ENCODE measurements at regions not wholly inside any gene's neighbourhood (a gene's known extent, or its start where the extent isn't known, plus 50 kb on each side); places are given as distances from the start of the nearest gene placed in this dataset.

- no peaks in the 10 kb centered on the region for H3K4me1 ChIP-seq (ENCODE audit: insufficient read depth, low read length, poor library complexity, severe bottlenecking)
- ChIA-PET POLR2A (interaction anchor here (0.6 kb wide), 1 partner anchor 906 kb away, joined by 3 read pairs; no protein-coding TSS in a partner anchor), CTCF (ENCODE audit: unreplicated experiment) (no interaction called here)
- H3K27ac ChIP-seq (ENCODE audit: low read depth, low read length, poor library complexity, severe bottlenecking) = no peak overlapping the region
- no peak overlapping the region for H3K4me3 ChIP-seq (ENCODE audit: low read depth, low read length, poor library complexity, severe bottlenecking)
- intact Hi-C loops (cut with micrococcal nuclease; ENCODE audit: unreplicated experiment) = no loop called here
- no peak overlapping the region for H2AFZ ChIP-seq (ENCODE audit: low read length)
- no TSS peak for BruUV-seq (replicated peaks)
- no peaks in the 10 kb centered on the region for H3K9me3 ChIP-seq (ENCODE audit: low read length)
- no peaks in the 10 kb centered on the region for H3K9me2 ChIP-seq (ENCODE audit: insufficient read depth, low read length)
- no peaks in the 10 kb centered on the region for H4K20me1 ChIP-seq (ENCODE audit: insufficient read depth, low read length)
- no peak overlapping the region for H3K4me2 ChIP-seq (ENCODE audit: low read length)
- no peak for DNase-seq (ENCODE audit: low spot score)
- TF ChIP-seq EZH2phosphoT487 (IDR thresholded peaks at IDR 0.05; ENCODE audit: borderline replicate concordance, low read depth, low read length) = no peak
- TF ChIP-seq, protein P1, sequence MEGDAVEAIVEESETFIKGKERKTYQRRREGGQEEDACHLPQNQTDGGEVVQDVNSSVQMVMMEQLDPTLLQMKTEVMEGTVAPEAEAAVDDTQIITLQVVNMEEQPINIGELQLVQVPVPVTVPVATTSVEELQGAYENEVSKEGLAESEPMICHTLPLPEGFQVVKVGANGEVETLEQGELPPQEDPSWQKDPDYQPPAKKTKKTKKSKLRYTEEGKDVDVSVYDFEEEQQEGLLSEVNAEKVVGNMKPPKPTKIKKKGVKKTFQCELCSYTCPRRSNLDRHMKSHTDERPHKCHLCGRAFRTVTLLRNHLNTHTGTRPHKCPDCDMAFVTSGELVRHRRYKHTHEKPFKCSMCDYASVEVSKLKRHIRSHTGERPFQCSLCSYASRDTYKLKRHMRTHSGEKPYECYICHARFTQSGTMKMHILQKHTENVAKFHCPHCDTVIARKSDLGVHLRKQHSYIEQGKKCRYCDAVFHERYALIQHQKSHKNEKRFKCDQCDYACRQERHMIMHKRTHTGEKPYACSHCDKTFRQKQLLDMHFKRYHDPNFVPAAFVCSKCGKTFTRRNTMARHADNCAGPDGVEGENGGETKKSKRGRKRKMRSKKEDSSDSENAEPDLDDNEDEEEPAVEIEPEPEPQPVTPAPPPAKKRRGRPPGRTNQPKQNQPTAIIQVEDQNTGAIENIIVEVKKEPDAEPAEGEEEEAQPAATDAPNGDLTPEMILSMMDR (conservative IDR thresholded peaks at IDR 0.05; ENCODE audit: low read length) = no peak
- no peaks in the 10 kb centered on the region for H3K36me3 ChIP-seq (ENCODE audit: insufficient read depth, low read length)
- H3K79me2 ChIP-seq (ENCODE audit: insufficient read depth, low read depth, low read length) = no peaks in the 10 kb centered on the region
Observed at GRCh38 chr3:62926494-62926893, 51.3 kb upstream of the CADPS start.

DNA sequence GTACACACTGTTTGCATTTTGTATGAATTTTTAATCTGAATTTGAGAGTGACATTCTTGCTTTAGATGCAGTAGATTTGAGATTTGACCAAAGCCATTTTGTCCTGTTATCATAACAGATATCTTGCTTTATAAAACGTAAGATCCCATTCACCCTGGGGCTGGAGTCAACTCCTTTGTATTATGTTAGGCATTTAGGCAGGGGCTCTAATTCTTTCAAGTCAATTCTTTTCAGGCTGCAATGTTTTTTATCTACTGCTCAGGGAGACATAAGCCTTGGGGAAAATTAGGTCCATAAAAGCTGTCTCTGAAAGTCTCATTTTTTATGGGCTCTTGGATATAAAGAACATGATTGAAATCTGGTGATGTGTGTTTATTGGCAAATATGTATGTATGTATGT is 53.0 kb upstream of the CADPS start:
- no TSS peak for BruUV-seq (replicated peaks)
- H3K36me3 ChIP-seq (ENCODE audit: insufficient read depth, low read length) = no peaks in the 10 kb centered on the region
- no peaks in the 10 kb centered on the region for H3K4me1 ChIP-seq (ENCODE audit: insufficient read depth, low read length, poor library complexity, severe bottlenecking)
- no peaks in the 10 kb centered on the region for H3K9me2 ChIP-seq (ENCODE audit: insufficient read depth, low read length)
- no peak for DNase-seq (ENCODE audit: low spot score)
- H3K4me3 ChIP-seq (ENCODE audit: low read depth, low read length, poor library complexity, severe bottlenecking) = no peak overlapping the region
- TF ChIP-seq, protein P1 (conservative IDR thresholded peaks at IDR 0.05; ENCODE audit: low read length) = no peak
- TF ChIP-seq EZH2phosphoT487 (IDR thresholded peaks at IDR 0.05; ENCODE audit: borderline replicate concordance, low read depth, low read length) = no peak
- POLR2A ChIA-PET = interaction anchor here (0.5 kb wide), 1 partner anchor 62 kb away, joined by 3 read pairs; no protein-coding TSS in a partner anchor
- no peak overlapping the region for H2AFZ ChIP-seq (ENCODE audit: low read length)
- H3K9me3 ChIP-seq (ENCODE audit: low read length) = no peaks in the 10 kb centered on the region
- CTCF ChIA-PET (ENCODE audit: unreplicated experiment) = no interaction called here
- H3K4me2 ChIP-seq (ENCODE audit: low read length) = no peak overlapping the region
- H4K20me1 ChIP-seq (ENCODE audit: insufficient read depth, low read length) = no peaks in the 10 kb centered on the region
- intact Hi-C loops (cut with micrococcal nuclease; ENCODE audit: unreplicated experiment) = no loop called here
- no peak overlapping the region for H3K27ac ChIP-seq (ENCODE audit: low read depth, low read length, poor library complexity, severe bottlenecking)
- H3K79me2 ChIP-seq (ENCODE audit: insufficient read depth, low read depth, low read length) = no peaks in the 10 kb centered on the region

DNA sequence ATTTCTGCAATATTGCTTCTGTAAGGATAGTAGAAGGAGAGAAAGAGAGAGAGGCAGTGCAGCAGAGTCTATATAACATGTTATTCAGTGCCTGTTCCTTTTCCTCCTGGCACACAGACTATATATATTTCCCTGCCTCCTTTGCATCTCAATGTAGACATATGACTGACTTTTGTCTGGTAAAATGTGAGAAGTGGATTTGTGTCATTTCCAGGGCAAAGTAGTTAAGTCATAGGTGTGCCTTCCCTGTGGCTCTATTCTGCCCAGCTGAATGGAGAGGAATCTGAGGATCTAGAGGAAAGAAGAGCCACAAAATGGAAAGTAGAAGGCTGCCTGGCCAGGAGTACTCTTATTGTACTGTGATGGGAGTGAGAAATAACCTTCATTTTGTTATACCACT is 54.6 kb upstream of the CADPS start:
- ChIA-PET POLR2A (no interaction called here), CTCF (ENCODE audit: unreplicated experiment) (no interaction called here)
- H4K20me1 ChIP-seq (ENCODE audit: insufficient read depth, low read length) = no peaks in the 10 kb centered on the region
- H3K79me2 ChIP-seq (ENCODE audit: insufficient read depth, low read depth, low read length) = no peaks in the 10 kb centered on the region
- H3K4me1 ChIP-seq (ENCODE audit: insufficient read depth, low read length, poor library complexity, severe bottlenecking) = no peaks in the 10 kb centered on the region
- H3K9me2 ChIP-seq (ENCODE audit: insufficient read depth, low read length) = no peaks in the 10 kb centered on the region
- H3K4me2 ChIP-seq (ENCODE audit: low read length) = no peak overlapping the region
- no peak overlapping the region for H3K27ac ChIP-seq (ENCODE audit: low read depth, low read length, poor library complexity, severe bottlenecking)
- H2AFZ ChIP-seq (ENCODE audit: low read length) = no peak overlapping the region
- DNase-seq (ENCODE audit: low spot score) = no peak
- no peak overlapping the region for H3K4me3 ChIP-seq (ENCODE audit: low read depth, low read length, poor library complexity, severe bottlenecking)
- BruUV-seq (replicated peaks) = no TSS peak
- intact Hi-C loops (cut with micrococcal nuclease; ENCODE audit: unreplicated experiment) = no loop called here
- H3K36me3 ChIP-seq (ENCODE audit: insufficient read depth, low read length) = no peaks in the 10 kb centered on the region
- TF ChIP-seq, protein P1 (conservative IDR thresholded peaks at IDR 0.05; ENCODE audit: low read length) = no peak
- no peak for TF ChIP-seq EZH2phosphoT487 (IDR thresholded peaks at IDR 0.05; ENCODE audit: borderline replicate concordance, low read depth, low read length)
- no peaks in the 10 kb centered on the region for H3K9me3 ChIP-seq (ENCODE audit: low read length)
